HG02938 (cell line): ENCODE measurements at regions not wholly inside any gene's neighbourhood (a gene's known extent, or its start where the extent isn't known, plus 50 kb on each side); places are given as distances from the start of the nearest gene placed in this dataset.

Experiments used
- ATAC-seq: cut with Tn5 transposase; IDR thresholded peaks from one replicate; pipeline ENCODE4 v1.9.1; 2021; ENCODE audit warnings: mild to moderate bottlenecking, moderate library complexity; ENCODE audit not compliant: unreplicated experiment

GRCh38 chr16:85461022-85461813 is 151.9 kb upstream of the GSE1 start:
- ATAC-seq: no peak

- no peak for ATAC-seq
These were observed 151.1 kb upstream of the GSE1 start for GRCh38 chr16:85461814-85462713.

GRCh38 chr16:85462714-85463611 is 150.2 kb upstream of the GSE1 start:
- no peak for ATAC-seq

DNA sequence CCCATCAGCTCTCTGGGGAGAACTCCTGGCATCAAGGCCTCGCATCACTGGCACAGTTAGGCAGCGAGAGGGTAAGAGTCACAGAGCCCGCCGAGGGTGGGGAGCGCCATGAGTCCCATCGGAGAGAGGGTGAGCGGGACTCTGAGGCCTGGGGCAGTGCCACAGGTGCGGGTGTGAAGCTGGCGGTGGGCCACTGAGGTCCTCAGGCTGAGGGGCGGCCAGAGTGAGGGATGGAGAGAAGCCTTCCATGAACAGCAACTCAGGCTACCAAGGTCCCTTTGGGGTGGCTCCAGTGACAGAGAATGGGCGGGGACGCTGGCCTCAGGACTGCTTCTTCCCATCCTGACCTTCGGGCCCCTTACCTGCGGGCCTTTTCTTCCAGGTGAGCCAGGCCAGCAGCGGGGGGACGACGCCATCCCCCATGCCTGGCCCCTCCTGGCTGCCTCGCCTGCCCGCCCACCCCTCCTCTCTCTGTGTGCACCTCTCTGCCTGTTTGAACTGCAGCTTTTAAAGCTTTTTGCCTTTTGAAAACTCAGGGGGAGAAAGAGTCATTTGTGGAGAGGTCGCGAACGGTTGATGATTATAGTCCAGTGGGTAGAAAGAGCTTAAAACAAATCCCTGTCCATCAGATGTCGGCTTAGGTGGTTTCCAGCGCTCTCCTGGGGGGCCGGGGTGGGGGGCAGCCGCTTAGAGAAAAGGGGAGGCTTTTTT is 149.3 kb upstream of the GSE1 start:
- no peak for ATAC-seq

- no peak for ATAC-seq
These were observed 148.5 kb upstream of the GSE1 start for GRCh38 chr16:85464383-85465305.

- no peak for ATAC-seq
These were observed 147.5 kb upstream of the GSE1 start for GRCh38 chr16:85465328-85466303.

DNA sequence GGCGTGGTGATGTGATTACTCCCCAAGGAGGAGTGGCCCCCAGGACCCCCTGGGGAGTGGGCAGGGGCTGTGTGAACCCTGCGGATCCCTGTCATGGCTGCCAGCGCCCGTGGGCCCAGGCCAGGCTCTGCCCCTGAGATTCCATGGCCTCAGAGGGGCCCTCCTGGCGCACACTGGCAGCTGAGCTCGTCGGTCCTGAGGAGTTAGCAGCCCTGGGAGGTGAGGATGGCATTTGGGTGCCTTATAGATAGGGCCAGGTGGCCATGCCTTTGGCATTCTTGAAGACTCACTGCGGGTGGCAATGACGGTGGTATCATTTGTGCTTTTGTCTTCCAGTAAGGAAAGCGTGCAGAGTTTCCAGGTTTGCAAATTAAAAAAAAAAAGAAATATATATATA is 146.8 kb upstream of the GSE1 start:
- no peak for ATAC-seq

GRCh38 chr16:85466989-85467388 is 146.1 kb upstream of the GSE1 start:
- ATAC-seq: no peak

DNA sequence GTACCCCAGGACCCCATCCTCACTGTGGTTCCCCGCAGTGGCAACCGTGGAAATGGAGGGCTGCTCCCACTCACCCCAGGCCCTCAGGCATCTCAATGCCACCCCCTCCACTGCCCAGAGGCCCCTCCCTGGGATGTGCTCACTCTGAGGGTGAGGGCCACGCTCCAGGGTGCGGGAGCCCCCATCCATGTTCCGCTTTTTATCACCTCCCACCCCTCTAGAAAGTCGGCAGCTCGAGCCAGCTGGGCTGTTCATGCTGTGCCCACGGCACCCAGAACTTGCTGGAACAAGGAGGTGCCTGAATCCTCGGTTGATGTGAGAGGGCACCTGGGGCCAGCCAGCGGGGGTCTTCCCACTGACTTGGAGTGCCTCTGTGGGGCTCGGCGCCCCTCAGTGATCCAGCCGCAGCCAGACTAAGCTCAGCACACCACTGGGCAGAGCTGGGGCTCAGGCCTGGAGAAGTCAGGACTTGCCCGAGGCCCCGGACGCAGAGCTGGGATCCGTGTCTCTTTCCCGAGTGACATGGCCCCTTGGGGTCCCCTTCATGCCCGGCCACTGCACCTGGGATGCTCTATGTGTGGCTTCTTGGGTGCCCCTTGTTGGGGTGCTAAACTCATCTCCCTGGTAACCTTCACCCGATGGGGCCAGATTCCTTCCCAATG is 143.1 kb upstream of the GSE1 start:
- ATAC-seq: no peak

- no peak for ATAC-seq
These were observed 142.2 kb upstream of the GSE1 start for GRCh38 chr16:85470873-85471272.

- ATAC-seq: no peak
These were observed 141.4 kb upstream of the GSE1 start for GRCh38 chr16:85471469-85472431.

DNA sequence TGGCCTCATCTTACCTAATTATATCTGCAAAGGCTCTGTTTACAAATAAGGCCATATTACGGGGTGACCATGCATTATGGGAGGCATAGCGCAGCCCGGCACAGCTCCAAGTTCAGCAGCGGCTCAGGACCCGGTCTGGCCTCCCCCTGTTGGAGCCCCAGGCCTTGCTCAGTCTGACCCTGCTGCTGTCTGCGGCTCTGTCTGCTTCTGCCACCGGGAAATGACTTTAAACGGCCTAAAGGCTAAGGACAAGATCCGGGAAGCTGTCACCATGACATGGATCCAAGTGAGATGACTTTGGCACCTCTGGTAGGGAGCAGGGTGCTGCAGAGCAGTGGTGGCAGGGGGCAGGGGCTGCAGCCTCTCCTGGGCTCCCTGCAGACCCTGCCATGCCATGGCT is 140.6 kb upstream of the GSE1 start:
- no peak for ATAC-seq

- no peak for ATAC-seq
These were observed 139.8 kb upstream of the GSE1 start for GRCh38 chr16:85473323-85473722.

DNA sequence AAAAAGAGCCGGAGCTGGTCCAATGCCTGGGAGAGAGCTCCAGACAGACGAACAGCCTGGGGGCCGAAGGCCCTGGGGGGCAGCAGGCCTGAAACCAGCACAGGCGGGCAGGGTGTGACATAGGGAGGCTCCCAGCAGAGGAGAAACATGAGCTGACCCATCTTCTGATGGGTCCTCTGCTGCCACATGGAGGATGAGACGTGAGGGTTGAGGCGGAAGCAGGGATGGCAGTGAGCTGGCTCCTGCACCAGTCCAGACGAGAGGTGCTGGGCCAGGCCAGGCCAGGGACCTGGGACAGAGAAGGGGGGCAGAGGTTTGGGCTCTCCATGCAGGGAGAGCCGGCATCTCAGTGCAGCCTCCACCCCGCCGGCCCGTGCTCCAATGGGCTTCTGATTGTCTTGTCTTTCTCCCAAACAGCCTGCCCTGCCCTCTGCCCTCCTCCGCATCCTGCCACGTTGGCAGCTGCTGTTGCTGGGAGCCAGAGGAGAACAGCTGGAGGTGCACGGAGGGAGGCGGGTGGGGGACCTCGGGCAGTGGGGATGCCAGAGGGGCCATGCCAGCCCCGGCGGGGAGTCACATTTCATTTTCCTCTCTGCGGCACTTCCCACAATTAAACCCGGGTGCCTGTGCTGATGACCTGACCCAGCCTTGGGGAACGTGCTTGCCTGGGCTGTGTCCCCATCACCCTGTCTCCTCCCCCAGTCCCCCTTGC is 139.1 kb upstream of the GSE1 start:
- ATAC-seq: no peak

- no peak for ATAC-seq
These were observed 138.4 kb upstream of the GSE1 start for GRCh38 chr16:85474621-85475217.
